HG02870 (cell line): ENCODE measurements at regions not wholly inside any gene's neighbourhood (a gene's known extent, or its start where the extent isn't known, plus 50 kb on each side); places are given as distances from the start of the nearest gene placed in this dataset.
"Not testable (repeated sequence)": the region's sequence is repeated elsewhere in the genome, so short reads cannot be mapped to it uniquely, and the experiment has no call there.

Experiments
- ATAC-seq: cut with Tn5 transposase; IDR thresholded peaks from one replicate; pipeline ENCODE4 v1.9.1; 2021; ENCODE audit warnings: mild to moderate bottlenecking, moderate library complexity; ENCODE audit not compliant: unreplicated experiment

DNA sequence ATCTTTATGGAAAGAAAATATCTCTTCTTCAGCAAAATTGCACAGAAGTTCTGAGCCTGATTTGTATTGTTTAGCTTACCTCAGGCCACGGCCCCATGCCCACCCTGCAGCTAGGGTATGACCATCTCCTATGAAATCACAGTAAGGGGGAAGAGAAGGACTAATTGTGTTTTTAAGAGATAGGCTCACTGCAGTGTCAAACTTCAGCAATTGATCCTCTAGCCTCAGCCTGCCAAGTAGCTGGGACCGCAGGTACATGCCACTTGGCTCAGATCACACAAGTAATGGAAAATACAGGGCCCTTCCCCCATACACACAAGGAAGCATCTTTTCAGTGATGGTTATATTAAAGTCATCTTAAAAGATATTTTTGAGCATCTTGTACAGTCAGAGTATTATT lies 60.0 kb downstream of the DMAC1 start:
- no peak for ATAC-seq

- ATAC-seq = no peak
Observed at GRCh38 chr9:7735311-7735710, 64.3 kb downstream of the DMAC1 start.

- no peak for ATAC-seq
Observed at GRCh38 chr9:7730164-7730445, 69.5 kb downstream of the DMAC1 start.

- no peak for ATAC-seq
Observed at GRCh38 chr9:7729371-7730163, 70.0 kb downstream of the DMAC1 start.

- no peak for ATAC-seq
Observed at GRCh38 chr9:7721291-7721690, 78.3 kb downstream of the DMAC1 start.

DNA sequence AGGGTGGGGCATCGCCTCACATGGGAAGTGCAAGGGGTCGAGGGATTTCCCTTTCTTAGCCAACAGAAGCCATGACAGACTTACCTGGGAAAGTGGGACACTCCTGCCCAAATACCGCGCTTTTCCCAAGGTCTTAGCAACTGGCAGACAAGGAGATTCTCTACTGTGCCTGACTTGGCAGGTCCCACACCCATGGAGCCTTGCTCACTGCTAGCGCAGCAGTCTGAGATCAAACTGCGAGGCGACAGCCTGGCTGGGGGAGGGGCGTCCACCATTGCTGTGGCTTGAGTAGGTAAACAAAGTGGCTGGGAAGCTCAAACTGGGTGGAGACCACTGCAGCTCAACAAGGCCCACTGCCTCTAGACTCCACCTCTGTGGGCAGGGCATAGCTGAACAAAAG lies 86.5 kb downstream of the DMAC1 start:
- ATAC-seq = not testable (repeated sequence)

DNA sequence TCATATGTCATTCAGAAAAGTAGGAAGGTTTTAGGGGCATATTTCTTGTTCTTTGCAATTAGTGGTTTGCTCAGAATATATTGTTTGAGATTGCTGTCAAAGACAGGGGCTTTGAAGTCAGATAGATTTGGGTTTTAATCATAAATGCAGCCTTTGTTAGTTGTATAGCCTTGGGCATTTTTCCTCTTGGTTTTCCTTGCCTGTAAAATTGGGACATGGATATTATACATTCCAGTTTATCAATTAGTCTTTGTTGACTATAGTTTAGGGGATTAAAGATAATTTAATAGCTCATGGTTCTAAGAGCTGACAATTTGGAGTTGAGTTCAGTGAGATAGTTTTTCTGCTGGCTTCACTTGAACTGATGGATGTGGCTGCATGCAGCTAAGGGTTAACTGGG lies 88.9 kb downstream of the DMAC1 start:
- no peak for ATAC-seq

DNA sequence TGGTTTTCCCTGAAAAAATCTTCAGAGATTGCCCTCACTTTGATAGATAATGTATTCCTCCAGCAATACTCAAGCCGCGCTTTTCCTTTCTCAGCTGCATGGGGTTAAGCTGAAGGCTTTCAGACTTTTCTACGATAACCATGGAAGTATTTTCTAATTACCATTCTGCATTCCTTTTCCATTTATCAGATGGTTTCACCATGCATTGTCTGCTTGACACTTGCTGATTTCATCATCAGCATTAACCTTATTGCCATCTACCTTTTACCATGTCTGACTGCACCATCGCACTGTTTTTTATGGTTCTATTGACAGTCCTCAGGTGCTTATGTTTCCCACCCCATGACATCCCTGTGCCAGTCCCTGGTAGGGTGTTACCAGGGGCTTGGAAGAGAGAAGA lies 91.6 kb downstream of the DMAC1 start:
- no peak for ATAC-seq

DNA sequence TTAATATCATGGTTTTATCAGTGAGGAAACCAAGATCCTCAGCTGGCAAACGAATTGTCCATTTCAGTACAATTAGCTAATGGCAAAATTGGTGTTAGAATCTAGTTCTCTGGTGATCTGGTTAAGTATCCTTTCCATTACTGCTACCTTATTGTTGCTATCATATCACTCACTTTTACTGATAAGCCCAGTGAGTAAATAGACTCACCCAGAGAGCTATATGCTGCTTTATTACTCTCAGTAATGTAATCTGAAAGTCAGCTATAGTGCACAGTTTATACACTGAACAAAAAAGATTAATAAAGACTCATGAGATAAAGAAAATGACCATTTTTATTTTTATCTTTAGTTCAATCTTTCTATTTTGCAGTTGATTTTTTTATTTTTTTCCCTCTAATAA lies 95.0 kb downstream of the DMAC1 start:
- ATAC-seq = no peak

- no peak for ATAC-seq
Observed at GRCh38 chr9:7691909-7692308, 107.7 kb downstream of the DMAC1 start.

GRCh38 chr9:7690014-7690413 lies 109.6 kb downstream of the DMAC1 start:
- ATAC-seq = no peak

GRCh38 chr9:7688626-7689025 lies 111.0 kb downstream of the DMAC1 start:
- no peak for ATAC-seq

GRCh38 chr9:7676609-7677156 lies 122.9 kb downstream of the DMAC1 start:
- ATAC-seq = no peak

DNA sequence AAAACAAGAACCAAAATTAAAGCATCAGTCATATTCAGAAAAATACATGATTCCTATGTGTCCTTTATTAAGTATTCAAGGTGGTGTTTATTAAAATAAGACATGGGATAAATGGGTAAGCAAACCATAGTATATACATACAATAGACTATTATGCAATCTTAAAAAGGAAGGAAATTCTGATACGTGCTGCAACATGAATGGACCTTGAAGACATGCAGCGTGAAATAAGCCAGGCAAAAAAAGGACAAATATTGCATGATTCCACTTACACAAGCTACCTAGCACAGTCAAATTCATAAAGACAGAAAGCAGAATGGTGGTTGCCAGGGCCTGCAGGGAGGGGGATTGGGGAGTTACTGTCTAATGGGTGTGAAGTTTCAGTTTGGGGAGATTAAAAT lies 127.7 kb downstream of the DMAC1 start:
- no peak for ATAC-seq

DNA sequence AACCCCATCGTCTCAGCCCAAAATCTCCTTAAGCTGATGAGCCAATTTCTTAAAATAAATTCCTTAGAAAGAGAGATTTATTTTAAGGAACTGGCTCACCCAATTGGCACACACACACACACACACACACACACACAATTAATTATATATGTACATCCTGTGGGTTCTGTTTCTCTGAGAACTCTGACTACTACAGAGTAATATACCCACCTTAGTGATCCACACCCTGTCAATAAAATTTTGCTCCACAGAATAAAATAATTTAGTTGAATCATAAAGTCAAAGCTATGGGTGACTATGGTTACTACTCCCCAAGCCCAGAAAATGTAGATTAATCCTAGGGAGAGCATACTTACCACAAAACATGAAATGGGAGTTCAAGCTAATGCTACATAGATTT lies 131.0 kb downstream of the DMAC1 start:
- ATAC-seq = no peak

- no peak for ATAC-seq
Observed at GRCh38 chr9:7665874-7666273, 133.7 kb downstream of the DMAC1 start.

DNA sequence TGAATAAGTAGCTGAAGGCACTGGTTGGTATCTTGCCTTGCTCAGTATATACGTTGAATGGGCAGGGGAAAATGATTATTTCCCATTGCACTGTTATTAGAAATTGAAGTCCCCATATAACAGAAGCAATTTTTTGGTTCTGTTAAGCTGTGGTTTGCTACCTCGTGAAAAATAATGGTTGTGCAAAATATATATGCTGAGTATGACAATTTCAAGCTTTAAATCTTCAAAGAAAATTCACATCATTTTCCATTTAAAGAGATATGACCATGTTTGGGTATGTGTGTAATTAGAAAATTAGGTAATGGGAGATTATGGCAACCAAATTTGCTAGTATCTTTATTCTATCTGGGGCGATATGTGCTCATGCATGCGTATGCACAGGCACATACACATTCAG lies 139.8 kb downstream of the DMAC1 start:
- ATAC-seq = no peak

GRCh38 chr9:7656636-7657035 lies 142.9 kb downstream of the DMAC1 start:
- no peak for ATAC-seq

DNA sequence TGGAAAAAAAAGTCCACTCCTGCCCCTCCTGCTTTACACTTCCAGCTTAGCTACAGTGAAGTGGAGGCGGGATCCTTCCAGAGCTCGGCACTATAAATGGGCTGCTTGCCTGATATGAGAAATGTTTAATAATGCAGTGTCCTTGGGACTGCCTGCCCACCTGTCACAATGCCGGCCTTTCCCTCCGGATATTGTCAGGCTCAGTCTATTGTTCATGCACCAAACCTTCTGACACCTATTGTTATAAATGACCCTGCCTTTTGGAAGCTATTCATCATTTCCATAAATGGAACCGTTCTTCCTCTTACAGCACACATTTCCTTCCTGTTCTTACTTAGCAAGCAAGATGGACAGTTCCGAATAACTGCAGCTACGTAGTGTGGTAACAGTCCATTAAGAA lies 146.3 kb downstream of the DMAC1 start:
- no peak for ATAC-seq

GRCh38 chr9:7640231-7640630 lies 159.3 kb downstream of the DMAC1 start:
- ATAC-seq = no peak

- ATAC-seq = no peak
Observed at GRCh38 chr9:7639471-7639870, 160.1 kb downstream of the DMAC1 start.

GRCh38 chr9:7636838-7637467 lies 162.6 kb downstream of the DMAC1 start:
- ATAC-seq = no peak

DNA sequence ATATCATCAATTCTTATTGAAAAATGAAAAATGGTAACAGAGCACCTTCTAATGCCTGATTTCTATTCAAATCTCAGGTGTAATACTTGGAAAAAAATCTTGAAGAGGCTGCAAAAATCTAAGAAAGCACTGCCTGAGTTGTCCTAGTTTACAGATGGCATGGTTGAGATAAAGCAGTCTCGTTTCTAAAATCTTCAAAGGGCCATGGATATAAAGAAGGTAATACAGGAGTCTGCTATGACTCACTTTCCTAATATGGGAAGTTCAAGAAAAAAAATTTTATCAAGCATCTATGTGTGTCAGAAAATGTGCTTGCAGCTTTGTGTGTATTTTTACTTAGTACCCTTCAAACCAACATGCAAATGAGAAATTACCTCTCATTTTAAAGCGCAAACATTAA lies 163.3 kb downstream of the DMAC1 start:
- ATAC-seq = no peak
